Cardiac fibroblast (primary cell): ENCODE measurements at regions not wholly inside any gene's neighbourhood (a gene's known extent, or its start where the extent isn't known, plus 50 kb on each side); places are given as distances from the start of the nearest gene placed in this dataset.
A peak's percentile ranks its signal among the peaks of the same experiment; 100 is the strongest.
"Not testable (repeated sequence)": the region's sequence is repeated elsewhere in the genome, so short reads cannot be mapped to it uniquely, and the experiment has no call there.

ENCODE experiments used
- DNase-seq, 2 donors: peaks; one replicate each; pipeline versions ENCODE4 v3.0.0 to v3.0.0-alpha.2; 2010; ENCODE audit warnings: low read depth in 2 of 2
- H3K4me3 ChIP-seq, 2 donors: replicated peaks in 1 of 2; 1 replicate in 1 of 2; 2 replicates in 1 of 2; pipeline ENCODE4 v1.5.1; 2011; ENCODE audit warnings: low read depth in 2 of 2, low read length in 2 of 2, mild to moderate bottlenecking in 2 of 2, moderate library complexity in 1 of 2
- CTCF ChIP-seq: IDR thresholded peaks from one replicate; pipeline ENCODE4 v1.5.1; 2011; ENCODE audit warnings: low read depth, mild to moderate bottlenecking, low read length, inconsistent platforms

DNA sequence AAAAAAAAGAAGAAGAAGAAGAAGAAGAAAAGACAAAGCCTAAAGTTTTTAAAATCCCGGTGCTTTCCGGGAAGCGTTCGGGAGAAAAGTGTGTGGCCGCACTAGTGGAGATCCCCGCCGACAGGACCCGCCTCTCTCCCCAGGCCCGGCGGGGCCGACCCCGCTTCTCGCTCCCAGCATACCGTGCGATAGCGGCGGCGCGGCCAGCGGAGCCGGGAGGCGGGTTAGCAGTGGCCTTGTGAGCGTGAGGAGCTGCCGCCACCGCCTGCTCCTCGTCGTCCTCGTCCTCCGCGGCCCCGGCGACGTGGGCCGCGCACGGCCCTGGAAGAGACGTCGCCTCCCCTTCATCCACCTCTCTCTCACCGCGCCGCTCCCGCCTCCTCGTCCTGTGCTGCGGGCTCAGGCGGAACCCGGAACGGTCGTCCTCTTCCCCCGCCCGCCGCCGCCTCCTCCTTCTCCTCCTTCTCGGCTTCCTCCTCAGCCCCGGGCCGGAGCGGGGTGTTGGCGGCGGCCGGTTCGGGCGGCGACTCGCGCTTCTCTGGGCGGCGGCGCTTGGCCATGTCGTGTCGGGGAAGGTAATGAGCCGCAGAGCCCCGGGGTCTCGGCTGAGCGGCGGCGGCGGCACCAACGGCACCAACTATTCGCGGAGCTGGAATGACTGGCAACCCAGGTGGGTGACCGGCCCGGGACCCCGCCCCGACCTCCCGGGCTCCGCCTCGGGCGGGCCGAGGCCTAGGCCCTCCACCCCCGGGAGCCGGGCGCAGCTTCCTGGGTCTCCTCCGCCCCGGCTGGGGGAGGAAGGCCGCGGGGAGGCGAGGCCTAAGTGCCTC lies 62.6 kb upstream of the CDR2 start:
- peak overlapping the region; percentile 63 to 66 for H3K4me3 ChIP-seq
- peak; percentile 65 to 68 for DNase-seq

DNA sequence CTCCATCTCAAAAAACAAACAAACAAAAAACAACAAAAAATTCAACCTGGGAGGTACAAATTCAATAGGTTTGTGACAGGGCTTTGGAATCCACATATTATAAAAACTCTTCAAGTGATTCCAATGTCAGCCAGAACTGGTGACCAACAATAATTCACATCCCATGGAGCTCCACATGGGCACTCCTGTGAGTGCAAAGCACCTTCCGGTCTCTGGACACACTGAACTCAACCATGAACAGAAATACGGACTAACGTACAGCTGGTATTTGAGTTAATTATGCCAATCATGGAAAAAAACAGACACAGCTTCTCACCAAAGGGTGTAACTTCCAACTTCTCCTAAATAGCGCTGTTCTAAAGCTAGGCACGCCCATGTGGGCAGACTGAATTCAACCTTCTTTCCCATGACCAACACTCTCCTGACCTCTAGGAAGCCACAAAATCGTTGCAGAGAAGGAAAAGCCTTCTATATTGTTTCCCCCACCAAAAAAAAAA lies 62.0 kb upstream of the CDR2 start:
- H3K4me3 ChIP-seq: peak overlapping the region; percentile 63 to 66
- DNase-seq: not testable (repeated sequence)

GRCh38 chr16:22431314-22431713 lies 56.9 kb upstream of the CDR2 start:
- DNase-seq, H3K4me3 ChIP-seq: not testable (repeated sequence)

- TF ChIP-seq CTCF: no peak
- H3K4me3 ChIP-seq: no peak overlapping the region
- DNase-seq: no peak
Observed at GRCh38 chr16:22428654-22429053, 54.2 kb upstream of the CDR2 start.

- TF ChIP-seq CTCF: no peak
- H3K4me3 ChIP-seq: no peak overlapping the region
- DNase-seq: no peak
Observed at GRCh38 chr16:22427556-22427955, 53.1 kb upstream of the CDR2 start.

DNA sequence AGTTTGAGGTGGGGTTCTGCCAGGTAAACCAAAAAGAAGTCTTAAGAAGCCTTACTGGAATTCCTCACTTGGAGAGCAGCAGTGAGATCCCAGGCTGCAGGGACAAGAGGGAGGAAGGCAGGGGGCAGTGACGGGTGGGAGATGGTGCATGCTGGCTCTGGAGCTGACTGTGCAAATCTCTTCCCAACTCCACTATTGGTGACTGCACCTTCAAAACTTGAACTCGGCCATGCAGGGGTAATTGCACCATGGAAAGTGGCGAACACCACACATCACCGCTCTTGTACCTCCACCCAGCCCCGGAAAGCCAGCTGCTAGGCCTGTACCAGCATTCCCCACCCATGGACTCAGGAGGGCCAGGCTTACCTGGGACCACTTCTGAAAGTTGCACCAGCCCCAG lies 51.4 kb upstream of the CDR2 start:
- TF ChIP-seq CTCF: no peak
- DNase-seq: no peak
- no peak overlapping the region for H3K4me3 ChIP-seq

- H3K4me3 ChIP-seq: peak overlapping the region in 1 of 2 donors; percentile 3
- DNase-seq: peak in 1 of 2 donors; percentile 40
- no peak for TF ChIP-seq CTCF
Observed at GRCh38 chr16:22425036-22425801, 50.8 kb upstream of the CDR2 start.

DNA sequence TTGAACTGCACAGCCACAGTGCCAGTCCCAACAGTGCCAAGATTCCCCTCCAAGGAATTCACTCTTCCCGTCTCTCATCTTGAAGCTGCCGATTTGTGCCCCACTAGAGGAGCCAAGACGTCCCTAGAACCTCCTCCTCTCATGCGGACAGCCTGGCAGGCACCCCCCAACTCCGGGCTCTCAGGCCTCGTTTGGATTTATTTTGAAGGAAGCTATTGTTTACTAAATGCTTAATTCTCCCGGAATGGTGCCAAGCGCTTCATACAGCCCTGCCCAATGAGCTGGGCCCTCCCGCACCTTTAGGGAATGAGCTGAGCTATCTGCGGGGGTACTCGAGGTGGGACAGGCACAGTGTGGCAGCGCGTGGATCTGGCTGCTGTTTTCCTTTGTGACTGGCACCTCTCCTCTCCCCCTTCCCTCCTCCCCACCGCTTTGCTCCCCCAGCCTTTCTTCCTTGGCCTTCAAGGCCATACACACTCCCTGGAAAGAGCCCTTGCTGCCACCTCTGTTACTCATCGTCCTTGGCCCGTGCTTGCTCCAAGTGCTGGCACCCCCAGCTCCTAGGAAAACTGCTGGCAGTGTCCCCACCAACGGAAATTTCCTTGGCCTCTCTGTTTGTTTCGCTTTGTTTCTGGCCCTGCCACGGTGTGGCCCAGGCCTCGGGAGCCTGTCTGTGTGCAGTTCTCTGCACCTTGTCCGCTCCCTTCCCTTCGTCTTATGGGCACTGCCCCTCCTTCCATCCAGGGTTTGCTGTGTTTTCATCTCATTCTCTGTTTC lies 49.9 kb upstream of the CDR2 start:
- DNase-seq: peak; percentile 12 to 17
- H3K4me3 ChIP-seq: no peak overlapping the region

More for the DNA sequence above, 49.9 kb upstream of the CDR2 start:
- TF ChIP-seq CTCF: no peak
